HG03469 (cell line): ENCODE measurements at regions not wholly inside any gene's neighbourhood (a gene's known extent, or its start where the extent isn't known, plus 50 kb on each side); places are given as distances from the start of the nearest gene placed in this dataset.
"Not testable (repeated sequence)": the region's sequence is repeated elsewhere in the genome, so short reads cannot be mapped to it uniquely, and the experiment has no call there.

Source experiments
- ATAC-seq: cut with Tn5 transposase; IDR thresholded peaks from one replicate; pipeline ENCODE4 v1.9.1; 2021; ENCODE audit warnings: mild to moderate bottlenecking, moderate library complexity, moderate number of reproducible peaks; ENCODE audit not compliant: unreplicated experiment

DNA sequence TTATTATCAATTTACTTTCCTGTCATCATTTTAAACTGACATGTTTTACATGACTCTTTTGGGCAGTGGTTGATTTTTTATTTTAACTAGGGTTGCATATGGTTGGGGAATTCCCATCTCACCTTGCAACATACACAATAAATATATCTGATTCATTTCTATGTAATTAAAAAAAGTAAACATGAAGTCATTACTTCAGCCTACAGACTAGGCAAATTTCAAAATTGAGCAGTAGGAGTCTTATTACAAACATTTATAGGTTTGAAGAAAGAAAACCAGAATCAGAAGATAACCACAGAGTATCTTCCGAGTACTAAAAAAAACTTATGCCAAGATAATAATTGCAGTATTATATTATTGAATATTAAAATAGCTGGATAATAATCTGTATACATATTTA, 377.0 kb upstream of the VRK2 start:
- ATAC-seq, result no peak

DNA sequence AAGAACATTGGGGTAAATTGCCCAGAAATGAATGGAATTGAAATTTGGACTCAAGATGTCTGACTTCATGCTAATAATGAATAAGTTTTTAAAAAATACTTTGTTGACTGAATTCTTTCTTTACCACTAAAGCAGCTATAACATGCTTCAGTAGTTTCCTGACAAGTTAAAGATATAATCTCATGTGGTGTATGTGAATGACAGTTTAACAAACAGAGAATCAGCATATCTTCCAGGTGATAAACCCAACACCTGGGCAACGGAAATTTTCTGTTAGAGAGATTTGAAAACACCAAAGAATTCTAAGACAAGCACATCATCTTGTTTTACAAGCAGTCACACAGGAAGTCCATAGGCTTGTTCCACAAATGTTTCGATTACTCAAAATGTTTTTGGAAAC, 372.6 kb upstream of the VRK2 start:
- no peak for ATAC-seq

DNA sequence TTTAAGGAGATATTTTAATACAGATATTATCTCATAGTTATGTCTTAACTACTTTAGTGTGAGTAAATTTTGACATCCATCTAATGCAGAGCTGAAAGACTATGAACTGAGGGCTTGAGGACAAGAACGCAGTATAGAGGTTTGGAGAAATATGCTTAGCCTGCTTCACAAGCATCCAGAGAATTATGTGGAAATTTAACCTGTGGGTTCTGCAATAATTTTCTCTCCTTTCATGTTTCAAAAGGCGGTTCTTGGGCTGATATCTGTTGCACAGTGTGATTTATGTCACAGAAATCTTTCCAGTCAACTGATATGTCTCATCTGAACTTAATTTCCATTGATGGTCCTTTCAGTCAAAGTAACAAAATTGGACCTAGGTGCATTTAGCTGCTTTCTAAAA, 371.9 kb upstream of the VRK2 start:
- ATAC-seq, result no peak

DNA sequence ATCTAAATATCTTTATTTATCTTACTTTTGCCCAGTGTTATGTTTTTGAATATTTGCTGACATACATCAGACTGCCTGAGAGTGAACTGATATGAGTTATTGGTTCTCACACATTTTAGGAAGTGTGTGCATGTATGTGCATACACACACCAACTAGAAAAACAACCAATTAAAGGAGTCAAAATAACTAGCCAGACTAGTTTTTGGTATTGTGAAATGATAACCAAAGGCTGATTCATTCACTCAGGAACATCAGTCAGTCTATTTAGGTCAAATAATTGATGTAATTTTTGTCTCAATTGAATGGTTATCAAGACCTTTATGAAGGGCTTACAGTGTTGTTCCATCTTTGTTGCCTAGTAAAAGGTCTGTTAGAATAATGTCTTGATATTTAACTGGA, 369.3 kb upstream of the VRK2 start:
- no peak for ATAC-seq

DNA sequence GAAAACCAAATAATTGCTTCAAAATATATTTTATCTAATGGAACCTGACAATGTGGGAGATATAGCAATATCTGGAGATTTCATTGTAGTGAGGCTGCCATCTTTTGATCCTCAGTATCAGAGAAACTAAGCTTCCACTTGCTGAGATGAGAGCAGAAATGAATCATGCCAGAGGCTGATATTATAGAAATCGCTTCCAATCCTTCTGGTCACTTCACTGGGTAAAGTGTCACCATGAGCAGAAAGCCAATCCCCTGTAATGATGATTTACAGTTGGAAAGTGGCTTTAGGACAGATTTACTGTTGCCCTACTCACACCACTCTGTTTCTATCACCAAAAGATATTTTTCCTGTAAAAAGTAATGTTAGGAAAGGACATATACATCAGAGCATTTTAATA, 365.0 kb upstream of the VRK2 start:
- no peak for ATAC-seq

DNA sequence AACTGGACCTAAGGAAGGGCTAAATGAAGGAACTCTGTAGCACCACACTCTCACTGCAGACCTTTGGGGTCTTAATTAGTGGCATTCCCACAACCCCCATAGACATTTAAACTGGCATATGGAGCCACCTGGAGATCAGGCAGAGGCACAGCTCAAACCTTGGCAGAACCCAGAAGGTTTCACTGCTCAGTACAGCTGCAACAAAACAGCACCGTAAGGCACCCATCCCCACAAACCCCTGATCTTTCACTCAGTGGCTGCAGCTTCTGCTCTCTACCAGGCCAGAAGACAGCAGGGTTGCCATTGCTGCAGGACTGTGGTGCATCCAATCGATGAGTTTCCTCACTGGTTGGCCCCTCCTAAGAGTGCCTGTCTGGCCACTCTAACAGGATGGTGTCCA, 361.6 kb upstream of the VRK2 start:
- ATAC-seq, result no peak

DNA sequence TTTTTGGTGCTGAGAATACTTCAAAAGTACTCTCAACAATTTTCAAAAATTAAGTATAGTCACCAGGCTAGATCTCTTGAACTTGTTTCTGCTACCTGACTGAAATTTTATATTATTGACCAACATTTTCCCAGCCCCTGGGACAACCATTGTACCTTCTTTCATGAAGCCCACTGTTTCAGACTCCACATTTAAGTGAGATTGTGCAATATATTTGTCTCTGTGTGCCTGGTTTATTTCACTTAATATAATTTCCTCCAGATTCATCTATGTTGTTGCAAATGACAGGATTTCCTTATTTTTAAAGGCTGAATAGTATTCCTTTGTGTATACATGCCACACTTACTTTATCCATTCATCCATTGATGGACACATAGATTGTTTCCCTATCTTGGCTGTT, 354.2 kb upstream of the VRK2 start:
- no peak for ATAC-seq

DNA sequence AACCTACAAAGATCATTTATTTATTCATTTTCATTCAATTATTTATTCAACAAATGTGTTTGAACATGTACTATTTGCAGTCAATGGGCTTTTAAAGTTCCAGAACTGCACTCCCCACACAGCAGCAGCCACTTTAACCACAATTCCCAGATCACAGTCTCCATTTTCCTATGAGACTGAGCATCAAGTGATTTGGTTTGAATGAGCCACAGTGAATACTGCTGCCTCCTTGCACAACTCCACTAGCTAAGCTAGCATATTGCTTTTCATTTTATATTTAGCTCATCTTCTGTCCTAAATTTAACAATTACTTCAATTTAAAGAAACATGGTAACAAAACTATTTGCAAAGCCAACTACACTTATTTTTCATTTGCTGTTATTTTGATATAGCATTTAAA, 353.4 kb upstream of the VRK2 start:
- ATAC-seq, result no peak

DNA sequence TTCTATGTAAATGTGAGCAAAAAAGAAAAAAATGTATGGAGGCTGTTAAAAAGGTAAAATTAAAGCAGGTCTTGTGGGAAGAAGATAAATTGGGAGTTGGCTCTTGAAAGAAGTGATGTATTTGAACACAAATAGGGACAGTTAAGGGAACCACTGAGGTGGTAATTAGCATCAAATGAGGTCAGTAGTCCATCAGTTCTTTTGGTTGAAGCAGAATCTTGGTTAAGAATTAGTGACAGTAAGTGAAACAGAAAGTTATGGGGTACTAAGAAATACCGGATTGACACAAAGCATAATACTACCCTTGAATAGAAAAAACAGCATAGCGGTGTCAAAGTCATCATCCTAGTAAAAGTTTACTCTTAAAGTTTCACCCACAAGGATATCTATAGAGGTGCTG, 352.6 kb upstream of the VRK2 start:
- ATAC-seq, result no peak

DNA sequence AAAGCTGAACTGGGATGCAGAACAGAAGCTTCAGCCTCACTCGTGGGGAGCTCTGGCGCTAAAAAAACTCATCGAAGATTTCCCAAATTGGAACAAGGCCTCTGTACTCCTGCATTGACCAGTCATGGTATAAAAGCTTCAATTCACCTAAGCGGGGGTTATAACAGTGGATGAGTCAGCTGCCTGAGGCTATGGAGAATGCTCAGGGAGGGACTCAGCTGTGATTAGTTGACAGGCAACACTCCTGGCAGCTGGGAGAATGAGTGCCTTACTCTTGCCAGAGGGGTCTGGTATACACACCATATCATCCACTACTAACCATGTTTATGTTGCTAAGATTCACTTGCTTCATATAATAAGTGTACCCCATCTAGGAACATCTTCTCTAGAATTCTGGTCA, 350.6 kb upstream of the VRK2 start:
- ATAC-seq, result no peak

DNA sequence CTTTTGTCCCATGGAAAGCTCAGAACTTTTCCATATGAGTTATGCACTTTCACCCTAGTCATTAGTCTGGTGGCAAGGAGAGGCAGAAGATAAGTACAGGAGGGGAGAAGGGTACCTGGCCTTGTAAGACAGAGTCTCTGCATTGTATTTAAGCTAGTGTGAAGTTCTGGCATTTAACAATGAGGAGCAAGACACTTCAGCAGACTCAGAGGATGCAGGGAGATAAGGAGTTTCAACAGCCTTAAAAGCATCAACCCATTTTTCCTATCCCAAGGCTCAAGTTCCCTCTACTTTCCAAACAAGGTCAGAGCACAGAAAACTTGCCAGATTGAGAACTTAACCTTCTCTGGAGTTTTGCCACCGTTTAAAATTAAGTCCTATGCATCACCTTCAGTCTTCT, 348.2 kb upstream of the VRK2 start:
- no peak for ATAC-seq

DNA sequence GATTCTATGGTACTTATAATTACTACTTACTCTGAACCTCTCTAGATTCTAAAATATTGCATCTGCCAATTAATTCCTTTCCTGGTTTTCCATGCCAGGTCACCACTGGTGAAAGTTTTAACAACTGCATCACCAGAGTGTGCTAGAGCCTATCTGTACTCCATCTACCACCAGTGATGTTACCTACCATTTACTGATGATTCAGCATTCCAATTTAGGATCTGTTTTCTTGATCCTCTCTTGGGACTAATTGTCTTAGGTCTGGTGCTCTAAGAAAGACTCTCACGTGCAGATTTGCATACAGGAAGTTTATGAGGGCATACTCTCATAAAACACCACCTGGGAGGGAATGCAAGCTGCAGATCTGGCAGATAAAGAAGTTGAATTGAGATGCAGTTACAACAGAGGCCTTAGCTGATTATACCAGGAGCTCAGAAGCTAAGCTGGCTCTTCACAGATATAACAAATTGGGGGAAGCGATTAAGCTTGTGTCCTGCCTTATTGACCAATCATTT, 347.6 kb upstream of the VRK2 start:
- no peak for ATAC-seq

DNA sequence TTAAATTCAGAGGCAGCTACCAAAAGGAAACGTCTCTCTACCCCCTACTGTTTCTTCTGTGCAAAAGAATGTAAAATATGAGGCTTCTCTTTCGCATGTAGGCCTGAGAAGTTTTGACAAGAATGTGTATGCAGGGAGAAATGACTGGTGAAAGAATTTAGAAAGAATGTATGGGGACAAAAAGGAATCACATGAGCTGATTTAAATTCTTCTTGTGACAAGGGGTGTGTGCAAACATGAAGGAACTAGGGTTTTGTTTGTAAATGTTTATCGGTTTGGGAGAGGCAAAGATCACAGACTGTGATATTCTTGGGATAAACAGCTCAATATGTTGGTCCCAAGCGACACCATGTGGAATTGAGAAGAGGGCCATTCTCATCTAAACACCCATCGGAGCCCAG, 345.2 kb upstream of the VRK2 start:
- ATAC-seq, result no peak

DNA sequence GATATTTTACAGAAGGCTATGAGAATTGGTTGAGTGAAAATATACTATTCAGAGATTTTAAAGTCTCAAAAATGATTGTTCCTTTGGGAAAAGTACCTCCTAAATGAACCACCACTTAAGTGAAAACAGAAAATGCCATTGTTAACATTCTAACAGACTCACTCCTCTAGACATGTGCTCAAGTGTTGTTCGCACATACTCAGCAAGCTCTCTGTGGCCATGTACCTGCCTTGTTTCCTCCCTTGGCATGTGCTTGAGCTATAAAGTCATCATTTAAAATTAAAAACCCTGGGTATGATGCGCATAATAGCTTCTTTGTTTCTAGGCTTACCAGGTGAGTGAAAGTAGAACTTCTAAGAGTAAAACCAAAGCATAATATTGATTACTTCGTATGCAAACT, 343.2 kb upstream of the VRK2 start:
- no peak for ATAC-seq

DNA sequence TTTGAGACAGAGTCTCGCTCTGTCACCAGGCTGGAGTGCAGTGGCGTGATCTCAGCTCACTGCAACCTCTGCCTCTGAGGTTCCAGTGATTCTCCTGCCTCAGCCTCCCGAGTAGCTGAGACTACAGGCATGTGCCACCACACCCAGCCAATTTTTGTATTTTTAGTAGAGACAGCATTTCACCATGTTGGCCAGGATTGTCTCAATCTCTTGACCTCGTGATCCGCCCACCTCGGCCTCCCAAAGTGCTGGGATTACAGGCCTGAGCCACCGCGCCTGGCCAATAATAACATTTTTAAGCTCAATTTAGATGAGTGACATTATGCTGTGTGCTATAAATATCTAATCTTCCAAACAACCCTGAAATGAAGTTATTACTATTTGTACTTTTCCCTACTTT, 338.8 kb upstream of the VRK2 start:
- not testable (repeated sequence) for ATAC-seq

DNA sequence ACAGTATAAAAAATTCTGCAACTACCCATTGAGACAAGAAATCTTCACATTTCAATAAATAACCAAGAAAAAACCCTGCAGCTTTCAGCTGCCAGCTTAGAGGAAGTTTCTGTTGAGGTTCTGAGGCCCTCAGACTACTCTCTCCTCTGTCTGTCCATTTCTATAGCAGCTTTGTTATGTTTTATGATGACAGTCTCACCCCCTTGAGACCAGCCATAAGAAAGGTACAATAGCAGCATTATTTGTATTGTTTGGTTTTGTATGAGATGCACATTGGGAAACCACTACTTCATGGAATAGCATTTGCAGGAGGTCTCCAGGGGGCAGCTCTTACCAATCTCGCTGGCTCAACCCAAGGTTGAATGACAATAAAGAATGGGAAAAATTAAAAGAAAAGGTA, 334.6 kb upstream of the VRK2 start:
- ATAC-seq, result no peak

DNA sequence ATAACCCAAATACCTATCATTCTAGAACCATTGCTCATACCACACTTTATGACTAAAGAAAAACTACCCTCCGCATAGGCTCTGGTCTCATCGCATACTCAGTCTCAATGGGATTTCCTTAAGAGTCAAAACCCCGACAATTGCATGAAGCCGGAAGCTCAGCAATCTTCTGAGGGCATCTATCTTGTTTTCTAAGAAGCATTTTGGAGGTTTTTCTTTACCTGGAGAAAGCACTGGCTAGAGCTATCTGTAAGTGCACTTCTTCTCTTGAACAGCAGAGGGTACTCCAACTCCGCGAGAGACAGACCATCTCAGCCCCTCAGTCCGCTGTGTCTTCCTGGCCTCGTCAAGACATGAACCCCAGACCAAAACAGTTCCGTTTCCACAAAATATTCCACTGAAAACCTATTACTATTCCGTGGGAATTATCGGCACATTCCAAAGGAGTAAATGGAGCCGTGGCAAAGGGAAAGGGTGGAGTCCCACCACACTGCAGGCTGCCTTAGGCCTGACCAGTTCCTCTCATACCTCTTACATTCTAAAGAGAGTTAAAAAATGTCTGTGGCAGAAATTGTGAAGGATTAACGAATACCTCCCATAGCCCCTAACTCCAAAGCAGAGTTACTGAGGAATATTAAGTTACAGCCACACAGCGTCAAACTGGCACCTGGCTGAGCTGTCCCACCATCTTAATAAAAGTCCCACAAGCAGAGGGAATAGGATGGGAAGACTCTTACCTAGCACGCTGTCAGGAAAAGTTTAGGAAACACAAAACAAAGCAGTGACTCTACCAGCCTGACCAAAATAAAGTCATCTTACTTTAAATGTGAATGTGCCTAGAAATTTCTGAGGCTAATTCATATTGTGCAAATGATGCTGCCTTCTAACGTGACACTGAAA, 325.6 kb upstream of the VRK2 start:
- ATAC-seq, result peak; percentile 99

DNA sequence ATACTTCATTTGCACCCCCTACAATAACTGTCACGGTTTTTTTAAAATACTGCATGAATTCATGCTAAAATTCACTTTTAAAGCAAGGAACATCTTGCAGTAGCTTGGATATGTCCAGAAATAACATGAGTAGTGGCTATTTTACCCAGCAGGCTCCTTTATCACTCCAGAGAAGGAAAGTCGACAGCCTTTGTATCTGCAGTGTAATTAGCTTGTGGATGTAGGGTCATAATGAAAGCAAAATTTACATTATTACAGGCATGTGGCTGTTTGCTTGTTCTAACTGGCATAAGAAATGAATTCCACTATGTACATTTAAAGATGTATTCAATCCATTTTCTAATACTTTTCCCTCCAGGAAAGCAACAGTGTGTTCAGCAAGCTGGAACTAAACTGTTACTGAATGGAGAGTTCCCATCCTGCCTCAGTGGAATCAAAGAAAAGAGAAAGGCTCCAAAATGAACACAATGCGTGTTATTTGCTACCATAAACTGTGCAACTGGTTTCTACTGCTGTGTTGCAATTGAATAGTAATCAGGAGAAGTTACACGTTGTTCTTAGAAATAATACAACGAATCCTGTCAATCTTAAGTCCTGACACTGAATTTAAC, 321.2 kb upstream of the VRK2 start:
- ATAC-seq, result no peak

DNA sequence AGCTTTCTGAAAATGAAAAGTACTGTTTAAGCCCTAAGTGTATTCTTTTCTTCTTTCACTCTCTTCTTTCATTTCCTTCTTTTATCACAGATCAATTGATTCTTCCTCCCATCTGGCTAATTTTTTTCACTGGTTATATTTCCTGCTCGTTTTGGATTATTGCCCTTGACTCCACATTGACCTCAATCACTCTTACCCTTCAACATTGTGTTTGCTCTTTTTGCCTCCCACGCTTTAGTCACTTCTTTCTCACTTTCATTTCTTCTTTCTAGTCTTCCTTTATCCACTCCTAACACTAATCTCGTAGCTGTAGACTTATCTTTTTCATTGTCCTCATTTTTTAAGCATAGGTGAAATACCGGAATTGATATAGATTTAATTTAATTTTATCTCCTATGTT, 320.3 kb upstream of the VRK2 start:
- peak; percentile 61 for ATAC-seq

DNA sequence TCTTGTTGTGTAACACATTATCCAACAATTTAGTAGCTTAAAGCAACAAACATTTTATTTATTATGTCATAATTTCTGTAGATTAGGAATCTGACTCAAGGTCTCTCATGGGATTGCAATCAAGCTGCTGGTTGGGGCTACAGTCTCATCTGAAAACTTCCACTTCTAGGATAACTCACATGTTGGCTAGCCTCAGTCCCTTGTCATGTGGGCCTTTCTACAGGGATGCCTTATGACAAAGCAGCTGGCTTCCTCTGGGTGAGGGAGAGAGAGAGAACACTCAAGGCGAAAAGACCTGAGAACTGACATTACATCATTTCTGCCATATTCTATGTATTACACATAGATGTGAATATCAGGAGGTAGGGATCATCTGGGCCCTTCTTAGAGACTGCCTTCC, 317.9 kb upstream of the VRK2 start:
- no peak for ATAC-seq

DNA sequence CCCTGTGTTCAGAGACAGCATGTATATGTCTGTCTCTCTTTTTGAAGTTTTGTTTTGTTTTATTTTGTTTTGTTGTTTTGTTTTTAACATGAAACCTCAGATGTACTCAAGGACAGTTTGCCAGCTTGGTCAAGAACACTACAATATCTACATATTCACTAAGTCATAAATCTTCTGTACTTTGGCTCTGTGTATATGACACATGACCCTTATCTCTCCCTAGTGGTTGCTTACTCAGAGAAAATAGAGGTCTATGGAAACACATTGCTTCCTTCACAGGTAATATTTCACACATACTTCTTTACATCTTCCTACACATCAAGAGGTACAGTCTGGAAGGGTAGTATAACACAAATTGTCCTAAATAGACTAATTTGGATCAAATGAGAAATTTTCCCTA, 312.6 kb upstream of the VRK2 start:
- no peak for ATAC-seq

DNA sequence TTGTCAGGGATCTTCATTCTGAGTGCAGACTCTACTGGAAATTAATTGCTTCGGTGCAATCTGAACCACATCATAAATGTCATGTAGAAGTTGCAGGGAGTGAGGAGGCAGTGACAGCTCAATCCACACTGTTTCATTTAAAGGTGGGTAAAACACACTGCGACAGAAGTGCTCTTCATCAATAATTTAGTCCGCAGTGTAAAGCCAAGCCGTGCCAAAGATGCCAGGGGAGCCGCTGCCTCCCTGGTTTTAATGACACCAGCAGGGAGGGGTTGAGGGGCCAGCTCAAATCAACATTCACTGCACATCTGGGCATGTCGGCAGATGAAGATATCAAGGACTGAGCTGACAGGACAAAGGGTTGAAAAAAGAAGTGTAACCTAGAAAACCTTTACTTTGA, 305.7 kb upstream of the VRK2 start:
- no peak for ATAC-seq
